MM.1S (cell line): ENCODE measurements at regions not wholly inside any gene's neighbourhood (a gene's known extent, or its start where the extent isn't known, plus 50 kb on each side); places are given as distances from the start of the nearest gene placed in this dataset.

Source experiments
- DNase-seq: peaks from one replicate; pipeline ENCODE4 v3.0.0-alpha.2; 2015
- H2AFZ ChIP-seq: fragments of 300-600 bp; sonication (generic); 2 replicates; pipeline ENCODE4 v1.6.0; 2016; ENCODE audit warnings: antibody characterized with exemption, low read length
- H3F3A ChIP-seq: fragments of 300-600 bp; sonication (generic); 2 replicates; pipeline ENCODE4 v1.6.1; 2016; ENCODE audit warnings: mild to moderate bottlenecking, antibody characterized with exemption, low read length, moderate library complexity, mixed read lengths; ENCODE audit not compliant: insufficient read depth
- H3K27ac ChIP-seq: fragments of 300-600 bp; sonication (generic); 2 replicates; pipeline ENCODE4 v1.5.1; 2016; ENCODE audit warnings: mild to moderate bottlenecking, low read length
- H3K27me3 ChIP-seq: fragments of 300-600 bp; sonication (generic); replicated peaks from 2 replicates; pipeline ENCODE4 v1.6.0; 2016; ENCODE audit warnings: low read length; ENCODE audit not compliant: insufficient read depth
- H3K36me3 ChIP-seq: fragments of 300-600 bp; sonication (generic); replicated peaks from 2 replicates; pipeline ENCODE4 v1.6.1; 2016; ENCODE audit warnings: mild to moderate bottlenecking, low read length, mixed read lengths; ENCODE audit not compliant: insufficient read depth
- H3K4me1 ChIP-seq: fragments of 300-600 bp; sonication (generic); 2 replicates; pipeline ENCODE4 v1.6.1; 2016; ENCODE audit warnings: low read length, mixed read lengths
- H3K4me2 ChIP-seq: fragments of 300-600 bp; sonication (generic); 2 replicates; pipeline ENCODE4 v1.6.0; 2016; ENCODE audit warnings: low read depth, low read length
- H3K4me3 ChIP-seq: fragments of 300-600 bp; sonication (generic); 2 replicates; pipeline ENCODE4 v1.5.1; 2016; ENCODE audit warnings: low read length, mixed read lengths
- H3K79me2 ChIP-seq: fragments of 300-600 bp; sonication (generic); 2 replicates; pipeline ENCODE4 v1.6.1; 2016; ENCODE audit warnings: mixed run types, low read length, mixed read lengths
- H3K9ac ChIP-seq: fragments of 300-600 bp; sonication (generic); 2 replicates; pipeline ENCODE4 v1.6.1; 2016; ENCODE audit warnings: low read length, mixed read lengths
- H3K9me2 ChIP-seq: fragments of 300-600 bp; sonication (generic); replicated peaks from 2 replicates; pipeline ENCODE4 v1.6.1; 2016; ENCODE audit warnings: mild to moderate bottlenecking, low read length, mixed read lengths; ENCODE audit not compliant: insufficient read depth
- H3K9me3 ChIP-seq: fragments of 300-600 bp; sonication (generic); replicated peaks from 2 replicates; pipeline ENCODE4 v1.6.1; 2016; ENCODE audit warnings: mild to moderate bottlenecking, low read length, mixed read lengths; ENCODE audit not compliant: insufficient read depth
- H4K20me1 ChIP-seq: fragments of 300-600 bp; sonication (generic); 2 replicates; pipeline ENCODE4 v1.6.1; 2016; ENCODE audit warnings: mild to moderate bottlenecking, low read length, moderate library complexity, mixed read lengths; ENCODE audit not compliant: insufficient read depth
- CTCF ChIP-seq: fragments of 300-600 bp; sonication (generic); IDR thresholded peaks from 2 replicates; pipeline ENCODE4 v1.5.1; 2016; ENCODE audit warnings: antibody characterized with exemption, low read length, mixed read lengths
- EZH2 ChIP-seq: fragments of 300-600 bp; sonication (generic); optimal IDR thresholded peaks from 2 replicates; pipeline ENCODE3; 2017; ENCODE audit warnings: low read depth, mild to moderate bottlenecking, antibody characterized with exemption, low read length, mixed read lengths
- EZH2phosphoT487 ChIP-seq: fragments of 300-600 bp; sonication (generic); IDR thresholded peaks from 2 replicates; pipeline ENCODE4 v1.6.1; 2018; ENCODE audit warnings: antibody characterized with exemption, low read length

DNA sequence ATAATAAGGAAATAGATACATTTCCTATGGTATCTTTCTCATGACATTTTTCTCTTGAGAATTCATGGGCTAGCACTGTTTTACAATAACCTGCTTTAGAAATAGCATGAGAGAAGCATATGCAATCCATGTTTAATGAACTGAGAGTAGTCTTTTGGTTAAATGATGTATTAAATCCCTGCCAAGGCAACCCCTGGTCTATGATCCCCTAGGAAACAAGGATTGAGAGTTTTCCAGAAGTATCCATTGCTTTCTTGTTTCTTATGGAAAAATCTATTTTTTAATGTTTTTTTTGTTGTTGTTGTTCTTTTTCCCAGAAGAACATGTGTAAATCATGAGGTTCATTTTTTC is 390.5 kb upstream of the HSF2 start:
- Histone ChIP-seq H3K79me2 (no peaks in the 10 kb centered on the region), H3K4me3 (no peak overlapping the region), H3K9ac (no peak overlapping the region), H3K27ac (no peak overlapping the region), H2AFZ (no peak overlapping the region), H3K36me3 (no peaks in the 10 kb centered on the region), H3F3A (no peaks in the 10 kb centered on the region), H3K9me3 (no peaks in the 10 kb centered on the region), H3K4me1 (no peaks in the 10 kb centered on the region), H3K27me3 (no peaks in the 10 kb centered on the region), H4K20me1 (no peaks in the 10 kb centered on the region), H3K4me2 (no peak overlapping the region), H3K9me2 (no peaks in the 10 kb centered on the region)
- TF ChIP-seq CTCF (no peak), EZH2phosphoT487 (no peak), EZH2 (no peak)
- no peak for DNase-seq

DNA sequence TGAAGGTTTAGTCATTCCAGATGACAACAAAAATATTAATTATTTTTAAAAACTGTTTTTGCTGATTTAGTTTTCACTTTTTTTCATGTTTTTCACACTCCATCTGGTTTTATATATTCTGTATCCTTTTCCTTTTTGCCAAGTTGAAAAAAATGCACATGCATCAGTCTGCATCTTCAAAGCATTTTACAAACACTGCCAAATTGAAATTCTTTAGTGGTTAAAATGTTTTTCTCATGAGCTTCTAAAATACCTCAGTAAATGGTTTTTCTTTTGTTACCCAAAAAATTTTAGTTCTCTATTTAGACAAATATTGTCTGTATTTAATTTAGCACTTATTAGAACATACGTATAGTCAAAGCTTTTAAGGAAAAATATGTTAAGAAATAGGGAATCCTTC is 386.9 kb upstream of the HSF2 start:
- H3K4me3 ChIP-seq, result no peak overlapping the region
- no peaks in the 10 kb centered on the region for H3K27me3 ChIP-seq
- H3K4me1 ChIP-seq, result no peaks in the 10 kb centered on the region
- H2AFZ ChIP-seq, result no peak overlapping the region
- H3K27ac ChIP-seq, result no peak overlapping the region
- no peaks in the 10 kb centered on the region for H3F3A ChIP-seq
- no peak for DNase-seq
- no peak overlapping the region for H3K4me2 ChIP-seq
- no peaks in the 10 kb centered on the region for H3K9me3 ChIP-seq
- H3K36me3 ChIP-seq, result no peaks in the 10 kb centered on the region
- H3K79me2 ChIP-seq, result no peaks in the 10 kb centered on the region
- no peak for TF ChIP-seq EZH2
- no peak for TF ChIP-seq CTCF
- TF ChIP-seq EZH2phosphoT487, result no peak
- no peak overlapping the region for H3K9ac ChIP-seq
- H3K9me2 ChIP-seq, result no peaks in the 10 kb centered on the region
- H4K20me1 ChIP-seq, result no peaks in the 10 kb centered on the region

- H3K4me2 ChIP-seq, result no peak overlapping the region
- no peak for TF ChIP-seq CTCF
- TF ChIP-seq EZH2, result no peak
- H3K4me3 ChIP-seq, result no peak overlapping the region
- H3K9me3 ChIP-seq, result no peaks in the 10 kb centered on the region
- H3F3A ChIP-seq, result no peaks in the 10 kb centered on the region
- no peaks in the 10 kb centered on the region for H3K9me2 ChIP-seq
- H3K9ac ChIP-seq, result no peak overlapping the region
- no peaks in the 10 kb centered on the region for H3K79me2 ChIP-seq
- DNase-seq, result no peak
- no peaks in the 10 kb centered on the region for H4K20me1 ChIP-seq
- no peaks in the 10 kb centered on the region for H3K4me1 ChIP-seq
- no peak overlapping the region for H3K27ac ChIP-seq
- no peaks in the 10 kb centered on the region for H3K27me3 ChIP-seq
- no peaks in the 10 kb centered on the region for H3K36me3 ChIP-seq
- H2AFZ ChIP-seq, result no peak overlapping the region
Measured at GRCh38 chr6:122014961-122015360, 384.5 kb upstream of the HSF2 start.
